ENCODE measurements at regions not wholly inside any gene's neighbourhood (a gene's known extent, or its start where the extent isn't known, plus 50 kb on each side); places are given as distances from the start of the nearest gene placed in this dataset.

- CTCF ChIA-PET: interaction anchor here (0.6 kb wide), 1 partner anchor 294 kb away, joined by 4 read pairs; no protein-coding TSS in a partner anchor
- TF ChIP-seq POLR2A (IDR thresholded peaks at IDR 0.05; ENCODE audit: low read depth, low read length) (no peak), RAD21 (IDR thresholded peaks at IDR 0.05; ENCODE audit: low read length) (no peak), CHD1 (IDR thresholded peaks at IDR 0.05; ENCODE audit: low read depth, low read length) (no peak), BHLHE40 (IDR thresholded peaks at IDR 0.05; ENCODE audit: low read depth, low read length) (no peak), CEBPB (IDR thresholded peaks at IDR 0.05; ENCODE audit: low read depth, low read length) (no peak), FOS (IDR thresholded peaks at IDR 0.05; ENCODE audit: low read depth, low read length) (no peak), MXI1 (IDR thresholded peaks at IDR 0.05; ENCODE audit: borderline replicate concordance, low read depth, low read length) (no peak), RFX5 (IDR thresholded peaks at IDR 0.05; ENCODE audit: low read depth, low read length) (no peak), MAZ (IDR thresholded peaks at IDR 0.05; ENCODE audit: borderline replicate concordance, low read depth, low read length) (no peak), CTCF (conservative IDR thresholded peaks at IDR 0.05; ENCODE audit: low read depth, low read length) (no peak), SMC3 (IDR thresholded peaks at IDR 0.05; ENCODE audit: low read depth, low read length) (no peak), NFE2L2 (IDR thresholded peaks at IDR 0.05; ENCODE audit: low read depth, low read length) (no peak)
- in situ Hi-C loops (cut with MboI; ENCODE audit: low sequenced_read_pairs): no loop called here
These were observed 51.9 kb upstream of the ZNF217 start for GRCh38 chr20:53645582-53645897.

More at GRCh38 chr20:53645582-53645897, 51.9 kb upstream of the ZNF217 start:
- H3K14ac ChIP-seq (replicated peaks; ENCODE audit: low read depth, low read length): no peak overlapping the region
- no peak overlapping the region for H4K91ac ChIP-seq (ENCODE audit: insufficient read depth, low read depth, low read length)
- no peak overlapping the region for H3K27ac ChIP-seq (ENCODE audit: insufficient read depth, low read length)
- H3K4me1 ChIP-seq (ENCODE audit: control insufficient read depth, insufficient read depth, low read length): peaks cover 10% of the 10 kb centered on the region
- intact Hi-C loops (cut with micrococcal nuclease): no loop called here
- no peak overlapping the region for H4K5ac ChIP-seq (ENCODE audit: low read depth, low read length)
- H2AK9ac ChIP-seq (replicated peaks; ENCODE audit: low read depth, low read length, poor library complexity): no peak overlapping the region
- no peak overlapping the region for H3K56ac ChIP-seq (ENCODE audit: extremely low read depth, insufficient read depth, low read length)
- no peak overlapping the region for H2BK15ac ChIP-seq (ENCODE audit: low read depth, low read length)
- DNase-seq: no peak
- no peak overlapping the region for H3K4me3 ChIP-seq (ENCODE audit: insufficient read depth, low read depth, low read length)
- H2AFZ ChIP-seq (replicated peaks; ENCODE audit: low read length, poor library complexity): no peak overlapping the region
- H2BK120ac ChIP-seq (ENCODE audit: low read depth, low read length): no peak overlapping the region
- ATAC-seq (ENCODE audit: low read depth): no peak
- H3K4me2 ChIP-seq (ENCODE audit: low read depth, low read length): no peak overlapping the region
- H3K27me3 ChIP-seq (ENCODE audit: control insufficient read depth, insufficient read depth, low read length): no peaks in the 10 kb centered on the region
- POLR2A ChIA-PET (ENCODE audit: unreplicated experiment): no interaction called here
- H4K20me1 ChIP-seq (ENCODE audit: insufficient read depth, low read length): no peaks in the 10 kb centered on the region
- BruUV-seq (replicated peaks): no TSS peak
- H2BK5ac ChIP-seq (ENCODE audit: low read depth, low read length, poor library complexity, severe bottlenecking): no peak overlapping the region
- no peaks in the 10 kb centered on the region for H3K36me3 ChIP-seq (ENCODE audit: control insufficient read depth, insufficient read depth, low read length)
- dilution Hi-C loops (cut with HindIII; ENCODE audit: low sequenced_read_pairs, unreplicated experiment): no loop called here
- H3K4ac ChIP-seq (ENCODE audit: low read depth, low read length): no peak overlapping the region
- H3K79me1 ChIP-seq (ENCODE audit: low read depth in 1 of 2, low read length in 2 of 2): no peaks in the 10 kb centered on the region
- H2BK20ac ChIP-seq (ENCODE audit: low read depth, low read length): no peak overlapping the region
- no peaks in the 10 kb centered on the region for H3K9me1 ChIP-seq (ENCODE audit: insufficient read depth, low read length)
- no peak overlapping the region for H4K8ac ChIP-seq (ENCODE audit: low read depth in 2 of 2, low read length in 2 of 2)
- H3K18ac ChIP-seq (ENCODE audit: low read depth, low read length): no peak overlapping the region
- H2AK5ac ChIP-seq (ENCODE audit: low read depth, low read length): no peak overlapping the region
- H3K9me3 ChIP-seq (ENCODE audit: control insufficient read depth, insufficient read depth, low read length): no peaks in the 10 kb centered on the region
- no peak overlapping the region for H3K23ac ChIP-seq (ENCODE audit: low read depth, low read length)
- no CpG with 5 or more reads among the region's 2 CpGs for WGBS, 2 experiments (ENCODE audit: extremely low coverage in 2 of 2, insufficient read length in 1 of 2)
- no peak overlapping the region for H3K9ac ChIP-seq (ENCODE audit: low read depth, low read length)

All from IMR-90 (cell line).